Loucy (cell line): ENCODE measurements at regions not wholly inside any gene's neighbourhood (a gene's known extent, or its start where the extent isn't known, plus 50 kb on each side); places are given as distances from the start of the nearest gene placed in this dataset.

Experiments
- EZH2phosphoT487 ChIP-seq: fragments of 200-600 bp; IDR thresholded peaks from 2 replicates; pipeline ENCODE4 v1.6.1; 2018; ENCODE audit warnings: antibody characterized with exemption, mild to moderate bottlenecking, moderate library complexity, borderline replicate concordance
- TF ChIP-seq, protein P1 (sequence below): fragments of 200-600 bp; sonication (generic); conservative IDR thresholded peaks from 2 replicates; pipeline ENCODE4 v1.5.1; 2014; ENCODE audit warnings: mild to moderate bottlenecking, antibody characterized with exemption, low read length

GRCh38 chr5:73392775-73393174, 55.8 kb downstream of the FOXD1 start:
- no peak for TF ChIP-seq EZH2phosphoT487
- TF ChIP-seq, protein P1, sequence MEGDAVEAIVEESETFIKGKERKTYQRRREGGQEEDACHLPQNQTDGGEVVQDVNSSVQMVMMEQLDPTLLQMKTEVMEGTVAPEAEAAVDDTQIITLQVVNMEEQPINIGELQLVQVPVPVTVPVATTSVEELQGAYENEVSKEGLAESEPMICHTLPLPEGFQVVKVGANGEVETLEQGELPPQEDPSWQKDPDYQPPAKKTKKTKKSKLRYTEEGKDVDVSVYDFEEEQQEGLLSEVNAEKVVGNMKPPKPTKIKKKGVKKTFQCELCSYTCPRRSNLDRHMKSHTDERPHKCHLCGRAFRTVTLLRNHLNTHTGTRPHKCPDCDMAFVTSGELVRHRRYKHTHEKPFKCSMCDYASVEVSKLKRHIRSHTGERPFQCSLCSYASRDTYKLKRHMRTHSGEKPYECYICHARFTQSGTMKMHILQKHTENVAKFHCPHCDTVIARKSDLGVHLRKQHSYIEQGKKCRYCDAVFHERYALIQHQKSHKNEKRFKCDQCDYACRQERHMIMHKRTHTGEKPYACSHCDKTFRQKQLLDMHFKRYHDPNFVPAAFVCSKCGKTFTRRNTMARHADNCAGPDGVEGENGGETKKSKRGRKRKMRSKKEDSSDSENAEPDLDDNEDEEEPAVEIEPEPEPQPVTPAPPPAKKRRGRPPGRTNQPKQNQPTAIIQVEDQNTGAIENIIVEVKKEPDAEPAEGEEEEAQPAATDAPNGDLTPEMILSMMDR: no peak
